ENCODE measurements at regions not wholly inside any gene's neighbourhood (a gene's known extent, or its start where the extent isn't known, plus 50 kb on each side); places are given as distances from the start of the nearest gene placed in this dataset.
"Not testable (repeated sequence)": the region's sequence is repeated elsewhere in the genome, so short reads cannot be mapped to it uniquely, and the experiment has no call there.

GRCh38 chr18:76720683-76721082 lies 101.7 kb upstream of the ZNF236 start:
- no peak for DNase-seq (ENCODE audit: low spot score)

GRCh38 chr18:76715012-76715610 lies 107.2 kb upstream of the ZNF236 start:
- no peak for DNase-seq (ENCODE audit: low spot score)

- no peak for DNase-seq (ENCODE audit: low spot score)
Observed at GRCh38 chr18:76713432-76713831, 108.9 kb upstream of the ZNF236 start.

GRCh38 chr18:76712511-76713140 lies 109.7 kb upstream of the ZNF236 start:
- DNase-seq (ENCODE audit: low spot score), result no peak

- DNase-seq (ENCODE audit: low spot score), result no peak
Observed at GRCh38 chr18:76710646-76711520, 111.5 kb upstream of the ZNF236 start.

GRCh38 chr18:76709659-76710645 lies 112.4 kb upstream of the ZNF236 start:
- DNase-seq (ENCODE audit: low spot score), result peak; percentile 80

GRCh38 chr18:76708722-76709353 lies 113.5 kb upstream of the ZNF236 start:
- DNase-seq (ENCODE audit: low spot score), result no peak

- no peak for DNase-seq (ENCODE audit: low spot score)
Observed at GRCh38 chr18:76708071-76708721, 114.2 kb upstream of the ZNF236 start.

- DNase-seq (ENCODE audit: low spot score), result no peak
Observed at GRCh38 chr18:76707534-76707933, 114.8 kb upstream of the ZNF236 start.

GRCh38 chr18:76704589-76704988 lies 117.8 kb upstream of the ZNF236 start:
- DNase-seq (ENCODE audit: low spot score), result not testable (repeated sequence)

- peak; percentile 17 for DNase-seq (ENCODE audit: low spot score)
Observed at GRCh38 chr18:76699923-76700322, 122.4 kb upstream of the ZNF236 start.

- no peak for DNase-seq (ENCODE audit: low spot score)
Observed at GRCh38 chr18:76697441-76697901, 124.9 kb upstream of the ZNF236 start.

GRCh38 chr18:76691800-76692199 lies 130.6 kb upstream of the ZNF236 start:
- DNase-seq (ENCODE audit: low spot score), result no peak

- DNase-seq (ENCODE audit: low spot score), result no peak
Observed at GRCh38 chr18:76689646-76690264, 132.6 kb upstream of the ZNF236 start.

- DNase-seq (ENCODE audit: low spot score), result no peak
Observed at GRCh38 chr18:76688724-76689472, 133.5 kb upstream of the ZNF236 start.

- no peak for DNase-seq (ENCODE audit: low spot score)
Observed at GRCh38 chr18:76687304-76687962, 134.9 kb upstream of the ZNF236 start.

GRCh38 chr18:76686737-76687231 lies 135.6 kb upstream of the ZNF236 start:
- DNase-seq (ENCODE audit: low spot score), result no peak

- no peak for DNase-seq (ENCODE audit: low spot score)
Observed at GRCh38 chr18:76685860-76686259, 136.5 kb upstream of the ZNF236 start.

GRCh38 chr18:76685402-76685801 lies 137.0 kb upstream of the ZNF236 start:
- DNase-seq (ENCODE audit: low spot score), result no peak
